PC-9 (cell line): ENCODE measurements at regions not wholly inside any gene's neighbourhood (a gene's known extent, or its start where the extent isn't known, plus 50 kb on each side); places are given as distances from the start of the nearest gene placed in this dataset.

Experiments
- BruUV-seq: library from RNA; stranded (reverse); fragments of 400-500 nt; replicated peaks from 2 replicates; lab custom pipeline; 2021; lab: Mats Ljungman, UMichigan
- CTCF ChIA-PET: fragments of 300-600 bp; sonication (Branson Sonifier 250); formaldehyde crosslinking; loops from one replicate; lab custom pipeline; 2022; ENCODE audit warnings: antibody characterized with exemption; lab: Charles Lee
- POLR2A ChIA-PET: fragments of 300-600 bp; sonication (Branson Sonifier 250); formaldehyde crosslinking; loops from one replicate; lab custom pipeline; 2022; ENCODE audit warnings: antibody characterized with exemption; ENCODE audit not compliant: unreplicated experiment; lab: Charles Lee
- DNase-seq, 2 experiments: peaks; one replicate each; pipeline versions ENCODE4 v3.0.0 to v3.0.0-alpha.2; 2015 to 2022; ENCODE audit warnings: mixed read lengths in 1 of 2
- H2AFZ ChIP-seq: fragments of 200-600 bp; sonication (generic); 2 replicates; pipeline ENCODE4 v1.8.1; 2017; ENCODE audit warnings: antibody characterized with exemption
- H3F3A ChIP-seq: fragments of 200-600 bp; sonication (generic); 2 replicates; pipeline ENCODE4 v1.8.1; 2017; ENCODE audit warnings: antibody characterized with exemption, mild to moderate bottlenecking, low read depth; ENCODE audit not compliant: insufficient read depth
- H3K27ac ChIP-seq: fragments of 200-600 bp; sonication (generic); 2 replicates; pipeline ENCODE4 v1.6.1; 2016; ENCODE audit warnings: mixed run types
- H3K27me3 ChIP-seq: fragments of 200-600 bp; sonication (generic); 2 replicates; pipeline ENCODE4 v1.6.1; 2016; ENCODE audit warnings: low read depth, mixed run types; ENCODE audit not compliant: insufficient read depth
- H3K36me3 ChIP-seq: fragments of 200-600 bp; sonication (generic); 2 replicates; pipeline ENCODE4 v1.6.1; 2016; ENCODE audit warnings: low read depth, mixed run types
- H3K4me1 ChIP-seq: fragments of 200-600 bp; sonication (generic); replicated peaks from 2 replicates; pipeline ENCODE4 v1.6.1; 2016; ENCODE audit warnings: mixed run types; ENCODE audit not compliant: insufficient read depth
- H3K4me2 ChIP-seq: fragments of 200-600 bp; sonication (generic); 2 replicates; pipeline ENCODE4 v1.6.1; 2017; ENCODE audit warnings: mixed run types
- H3K4me3 ChIP-seq: fragments of 200-600 bp; sonication (generic); 2 replicates; pipeline ENCODE4 v1.6.1; 2016; ENCODE audit warnings: mixed run types
- H3K79me2 ChIP-seq: fragments of 200-600 bp; sonication (generic); 2 replicates; pipeline ENCODE4 v1.6.1; 2017; ENCODE audit warnings: low read depth, mixed run types
- H3K9me2 ChIP-seq: fragments of 200-600 bp; sonication (generic); 2 replicates; pipeline ENCODE4 v1.8.1; 2017; ENCODE audit warnings: mild to moderate bottlenecking; ENCODE audit not compliant: insufficient read depth
- H3K9me3 ChIP-seq: fragments of 200-600 bp; sonication (generic); 2 replicates; pipeline ENCODE4 v1.8.1; 2016; ENCODE audit warnings: low read depth; ENCODE audit not compliant: insufficient read depth
- H4K20me1 ChIP-seq: fragments of 200-600 bp; sonication (generic); 2 replicates; pipeline ENCODE4 v1.8.1; 2017; ENCODE audit not compliant: insufficient read depth
- EZH2 ChIP-seq: fragments of 200-600 bp; sonication (generic); IDR thresholded peaks from 2 replicates; pipeline ENCODE4 v1.8.0; 2017; ENCODE audit warnings: antibody characterized with exemption, low read depth
- intact Hi-C: fragments of 100-400 bp; cut with micrococcal nuclease; formaldehyde crosslinking; loops from one replicate; pipeline ENCODE4 v1.10.0; 2022; ENCODE audit not compliant: unreplicated experiment
- TF ChIP-seq, protein P1 (sequence below): fragments of 200-600 bp; sonication (generic); conservative IDR thresholded peaks from 2 replicates; pipeline ENCODE4 v1.6.1; 2017; ENCODE audit warnings: mixed run types, antibody characterized with exemption, mild to moderate bottlenecking, moderate library complexity

DNA sequence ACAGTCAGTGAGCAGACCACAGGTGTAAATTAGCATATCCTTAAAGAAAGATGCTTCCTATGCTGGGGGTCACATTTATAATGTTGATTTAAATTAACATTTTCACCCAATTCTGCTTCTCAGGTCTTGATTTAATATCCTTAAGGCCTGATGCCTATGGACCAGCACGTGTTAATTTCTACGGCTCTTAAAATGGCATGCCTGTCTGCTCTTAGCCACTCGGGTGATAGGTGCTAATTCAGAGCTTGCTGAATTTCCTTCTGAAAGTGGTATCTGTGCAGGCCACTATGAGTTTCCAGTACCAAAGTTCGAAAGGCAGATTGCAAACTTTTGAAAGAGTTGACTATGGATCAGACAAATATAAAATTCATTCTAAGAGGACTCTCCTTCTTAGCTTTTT is 487.4 kb upstream of the ADGRL2 start:
- H3F3A ChIP-seq, result no peaks in the 10 kb centered on the region
- no peak overlapping the region for H3K4me3 ChIP-seq
- POLR2A ChIA-PET, result no interaction called here
- intact Hi-C loops, result no loop called here
- no peaks in the 10 kb centered on the region for H3K79me2 ChIP-seq
- H3K9me2 ChIP-seq, result 0 out of 2 replicates have a peak, but pooled peaks cover 4% of the 10 kb centered on the region
- H4K20me1 ChIP-seq, result no peaks in the 10 kb centered on the region
- H3K27ac ChIP-seq, result no peak overlapping the region
- no peaks in the 10 kb centered on the region for H3K9me3 ChIP-seq
- CTCF ChIA-PET, result interaction anchor here (0.5 kb wide), 1 partner anchor 447 kb away, joined by 3 read pairs; no protein-coding TSS in a partner anchor
- no peaks in the 10 kb centered on the region for H3K4me1 ChIP-seq
- H3K36me3 ChIP-seq, result no peaks in the 10 kb centered on the region
- H3K27me3 ChIP-seq, result no peaks in the 10 kb centered on the region
- no peak for TF ChIP-seq EZH2
- TF ChIP-seq, protein P1, sequence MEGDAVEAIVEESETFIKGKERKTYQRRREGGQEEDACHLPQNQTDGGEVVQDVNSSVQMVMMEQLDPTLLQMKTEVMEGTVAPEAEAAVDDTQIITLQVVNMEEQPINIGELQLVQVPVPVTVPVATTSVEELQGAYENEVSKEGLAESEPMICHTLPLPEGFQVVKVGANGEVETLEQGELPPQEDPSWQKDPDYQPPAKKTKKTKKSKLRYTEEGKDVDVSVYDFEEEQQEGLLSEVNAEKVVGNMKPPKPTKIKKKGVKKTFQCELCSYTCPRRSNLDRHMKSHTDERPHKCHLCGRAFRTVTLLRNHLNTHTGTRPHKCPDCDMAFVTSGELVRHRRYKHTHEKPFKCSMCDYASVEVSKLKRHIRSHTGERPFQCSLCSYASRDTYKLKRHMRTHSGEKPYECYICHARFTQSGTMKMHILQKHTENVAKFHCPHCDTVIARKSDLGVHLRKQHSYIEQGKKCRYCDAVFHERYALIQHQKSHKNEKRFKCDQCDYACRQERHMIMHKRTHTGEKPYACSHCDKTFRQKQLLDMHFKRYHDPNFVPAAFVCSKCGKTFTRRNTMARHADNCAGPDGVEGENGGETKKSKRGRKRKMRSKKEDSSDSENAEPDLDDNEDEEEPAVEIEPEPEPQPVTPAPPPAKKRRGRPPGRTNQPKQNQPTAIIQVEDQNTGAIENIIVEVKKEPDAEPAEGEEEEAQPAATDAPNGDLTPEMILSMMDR, result no peak
- no TSS peak for BruUV-seq
- H3K4me2 ChIP-seq, result no peak overlapping the region
- H2AFZ ChIP-seq, result no peak overlapping the region
- DNase-seq, result no peak

DNA sequence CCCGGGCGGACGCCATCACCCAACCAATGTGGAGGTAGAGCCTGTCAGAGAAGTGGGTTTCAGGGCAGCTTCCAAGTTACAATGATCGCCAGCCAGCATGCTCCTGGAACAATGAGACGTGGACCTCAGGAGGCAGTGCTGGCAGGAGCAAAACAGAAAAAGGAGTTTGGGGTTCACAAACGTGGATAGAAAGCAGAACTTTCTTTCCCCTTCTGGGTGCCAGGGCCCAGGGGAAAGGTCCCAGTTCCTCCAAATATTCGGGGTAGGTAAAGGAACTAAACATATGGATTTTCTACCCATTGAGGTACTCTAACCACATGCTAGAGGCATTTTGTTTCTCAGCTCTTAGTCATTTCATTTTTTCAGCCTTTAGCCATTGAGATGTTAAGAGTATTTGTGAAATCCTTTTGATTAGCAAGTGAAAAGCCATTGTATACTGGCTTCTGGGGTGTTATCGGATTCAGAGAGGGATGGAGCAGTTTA is 488.4 kb upstream of the ADGRL2 start:
- H4K20me1 ChIP-seq, result no peaks in the 10 kb centered on the region
- H3K4me3 ChIP-seq, result no peak overlapping the region
- no peaks in the 10 kb centered on the region for H3F3A ChIP-seq
- no peaks in the 10 kb centered on the region for H3K4me1 ChIP-seq
- TF ChIP-seq, protein P1, result no peak
- no TSS peak for BruUV-seq
- ChIA-PET POLR2A (no interaction called here), CTCF (no interaction called here)
- no peak overlapping the region for H3K27ac ChIP-seq
- H3K9me2 ChIP-seq, result 0 out of 2 replicates have a peak, but pooled peaks cover 4% of the 10 kb centered on the region
- intact Hi-C loops, result no loop called here
- H3K79me2 ChIP-seq, result no peaks in the 10 kb centered on the region
- DNase-seq, result no peak
- no peak overlapping the region for H2AFZ ChIP-seq
- H3K27me3 ChIP-seq, result no peaks in the 10 kb centered on the region
- no peaks in the 10 kb centered on the region for H3K36me3 ChIP-seq
- H3K9me3 ChIP-seq, result no peaks in the 10 kb centered on the region
- no peak overlapping the region for H3K4me2 ChIP-seq

DNA sequence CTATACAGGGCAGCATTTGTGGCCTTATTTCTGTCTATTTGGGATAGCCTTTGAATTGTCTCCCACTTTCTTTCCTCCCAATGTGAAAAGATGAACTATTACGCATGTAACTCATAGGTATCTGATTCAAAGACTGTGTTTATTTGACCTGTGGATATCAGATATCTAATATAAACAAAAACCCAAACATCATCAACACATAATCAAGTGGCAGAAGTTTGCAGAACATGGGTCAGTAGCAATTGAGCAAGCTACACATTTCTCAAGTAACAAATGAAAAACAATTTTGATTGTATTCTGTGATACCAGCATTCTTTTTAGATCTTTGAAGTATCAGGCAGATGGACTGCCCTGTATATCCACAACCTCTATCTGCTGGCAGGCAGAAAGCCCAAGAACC is 490.5 kb upstream of the ADGRL2 start:
- no peak overlapping the region for H3K4me2 ChIP-seq
- no peaks in the 10 kb centered on the region for H3K27me3 ChIP-seq
- H3F3A ChIP-seq, result no peaks in the 10 kb centered on the region
- CTCF ChIA-PET, result no interaction called here
- no peak overlapping the region for H2AFZ ChIP-seq
- no peak overlapping the region for H3K4me3 ChIP-seq
- 0 out of 2 replicates have a peak, but pooled peaks cover 4% of the 10 kb centered on the region for H3K9me2 ChIP-seq
- POLR2A ChIA-PET, result no interaction called here
- no peaks in the 10 kb centered on the region for H4K20me1 ChIP-seq
- H3K9me3 ChIP-seq, result no peaks in the 10 kb centered on the region
- TF ChIP-seq, protein P1, result no peak
- no peak for TF ChIP-seq EZH2
- H3K4me1 ChIP-seq, result no peaks in the 10 kb centered on the region
- intact Hi-C loops, result no loop called here
- no peak for DNase-seq
- H3K79me2 ChIP-seq, result no peaks in the 10 kb centered on the region
- no peaks in the 10 kb centered on the region for H3K36me3 ChIP-seq
- no TSS peak for BruUV-seq
- H3K27ac ChIP-seq, result no peak overlapping the region
